ENCODE measurements at regions not wholly inside any gene's neighbourhood (a gene's known extent, or its start where the extent isn't known, plus 50 kb on each side); places are given as distances from the start of the nearest gene placed in this dataset.

DNA sequence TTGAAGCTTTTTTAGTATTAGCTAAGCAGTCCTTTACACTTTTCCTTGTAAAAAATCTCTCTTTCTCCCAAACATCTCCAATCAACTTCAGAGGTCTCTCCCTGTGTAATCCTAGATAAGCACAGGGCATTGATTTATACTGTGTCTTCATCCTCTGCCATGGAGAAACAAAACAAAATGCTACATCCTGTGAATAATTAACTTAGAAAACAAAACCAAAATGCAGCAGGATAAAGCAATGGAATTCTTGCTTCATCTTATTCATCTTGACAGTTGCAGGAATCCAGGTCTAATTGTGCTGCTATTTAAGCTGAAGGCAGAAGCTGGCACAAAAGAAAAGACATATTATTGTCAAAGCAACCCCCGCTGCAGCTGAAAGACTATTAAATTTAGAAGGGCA is 641.5 kb upstream of the SORCS1 start:
- no peak overlapping the region for H2BK15ac ChIP-seq (ENCODE audit: low read depth, low read length)
- H3T11ph ChIP-seq (ENCODE audit: low read length) = no peak overlapping the region
- no peaks in the 10 kb centered on the region for H4K20me1 ChIP-seq (ENCODE audit: control insufficient read depth, insufficient read depth, insufficient read length)
- H2BK5ac ChIP-seq (ENCODE audit: insufficient read length, low read length) = no peak overlapping the region
- no peak overlapping the region for H3K56ac ChIP-seq (ENCODE audit: insufficient read length, low read depth, low read length)
- WGBS (ENCODE audit: extremely low coverage, insufficient read length, low lambda C conversion rate) = no CpG with 5 or more reads among the region's 1 CpG
- no peak overlapping the region for H4K5ac ChIP-seq (ENCODE audit: insufficient read length, low read depth, low read length)
- Mint-ChIP-seq H3K4me1 (peaks cover 9% of the 10 kb centered on the region in 2 experiments), H3K9me3 (no peaks in the 10 kb centered on the region), H3K27ac (no peak overlapping the region), H3K27me3 (ENCODE audit: low read depth) (no peaks in the 10 kb centered on the region), H3K36me3 (ENCODE audit: insufficient read depth in 1 of 3, low read depth in 3 of 3) (no peaks in the 10 kb centered on the region), H3K4me3 (no peak overlapping the region)
- H3K23ac ChIP-seq (ENCODE audit: insufficient read length, low read depth, low read length) = no peak overlapping the region
- H3K18ac ChIP-seq (ENCODE audit: insufficient read length, low read depth, low read length) = no peak overlapping the region
- no peak overlapping the region for H2BK120ac ChIP-seq (ENCODE audit: low read depth, low read length, poor library complexity, severe bottlenecking)
- H3K79me2 ChIP-seq (ENCODE audit: insufficient read depth, low read length) = no peaks in the 10 kb centered on the region
- H3K23me2 ChIP-seq (ENCODE audit: insufficient read length, low read depth, low read length, poor library complexity, severe bottlenecking) = no peaks in the 10 kb centered on the region
- H3K27me3 ChIP-seq (ENCODE audit: insufficient read depth, low read length) = no peaks in the 10 kb centered on the region
- no peak overlapping the region for H2BK12ac ChIP-seq (ENCODE audit: insufficient read length, low read depth, low read length)
- DNase-seq = no peak
- no peak overlapping the region for H3K4me2 ChIP-seq (ENCODE audit: insufficient read depth, insufficient read length, low read length)
- no peak overlapping the region for H3K9ac ChIP-seq (ENCODE audit: extremely low read depth, insufficient read length, low read length)
- no peaks in the 10 kb centered on the region for H3K4me1 ChIP-seq (ENCODE audit: insufficient read depth, low read length)
- H2BK20ac ChIP-seq (ENCODE audit: low read depth, low read length, poor library complexity, severe bottlenecking) = no peak overlapping the region
- no peak overlapping the region for H3K14ac ChIP-seq (ENCODE audit: insufficient read depth, low read length)
- H3K27ac ChIP-seq (ENCODE audit: insufficient read length, low read depth, low read length) = no peak overlapping the region
- H4K91ac ChIP-seq (ENCODE audit: insufficient read length, low read depth, low read length) = no peak overlapping the region
- H2AFZ ChIP-seq (ENCODE audit: low read length) = no peak overlapping the region
- H3K9me3 ChIP-seq (ENCODE audit: control insufficient read depth, low read depth, low read length) = no peaks in the 10 kb centered on the region
- H4K8ac ChIP-seq (replicated peaks; ENCODE audit: insufficient read length, low read depth, low read length) = no peak overlapping the region
- no peak overlapping the region for H3K4ac ChIP-seq (ENCODE audit: low read depth, low read length)
- no peaks in the 10 kb centered on the region for H3K79me1 ChIP-seq (ENCODE audit: insufficient read depth, low read depth, low read length, poor library complexity, severe bottlenecking)
- TF ChIP-seq, protein P1, sequence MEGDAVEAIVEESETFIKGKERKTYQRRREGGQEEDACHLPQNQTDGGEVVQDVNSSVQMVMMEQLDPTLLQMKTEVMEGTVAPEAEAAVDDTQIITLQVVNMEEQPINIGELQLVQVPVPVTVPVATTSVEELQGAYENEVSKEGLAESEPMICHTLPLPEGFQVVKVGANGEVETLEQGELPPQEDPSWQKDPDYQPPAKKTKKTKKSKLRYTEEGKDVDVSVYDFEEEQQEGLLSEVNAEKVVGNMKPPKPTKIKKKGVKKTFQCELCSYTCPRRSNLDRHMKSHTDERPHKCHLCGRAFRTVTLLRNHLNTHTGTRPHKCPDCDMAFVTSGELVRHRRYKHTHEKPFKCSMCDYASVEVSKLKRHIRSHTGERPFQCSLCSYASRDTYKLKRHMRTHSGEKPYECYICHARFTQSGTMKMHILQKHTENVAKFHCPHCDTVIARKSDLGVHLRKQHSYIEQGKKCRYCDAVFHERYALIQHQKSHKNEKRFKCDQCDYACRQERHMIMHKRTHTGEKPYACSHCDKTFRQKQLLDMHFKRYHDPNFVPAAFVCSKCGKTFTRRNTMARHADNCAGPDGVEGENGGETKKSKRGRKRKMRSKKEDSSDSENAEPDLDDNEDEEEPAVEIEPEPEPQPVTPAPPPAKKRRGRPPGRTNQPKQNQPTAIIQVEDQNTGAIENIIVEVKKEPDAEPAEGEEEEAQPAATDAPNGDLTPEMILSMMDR (conservative IDR thresholded peaks at IDR 0.05) = no peak
- H2AK5ac ChIP-seq (ENCODE audit: insufficient read length, low read length) = no peak overlapping the region

Measured in H9 (cell line).